ENCODE measurements at regions not wholly inside any gene's neighbourhood (a gene's known extent, or its start where the extent isn't known, plus 50 kb on each side); places are given as distances from the start of the nearest gene placed in this dataset.

DNA sequence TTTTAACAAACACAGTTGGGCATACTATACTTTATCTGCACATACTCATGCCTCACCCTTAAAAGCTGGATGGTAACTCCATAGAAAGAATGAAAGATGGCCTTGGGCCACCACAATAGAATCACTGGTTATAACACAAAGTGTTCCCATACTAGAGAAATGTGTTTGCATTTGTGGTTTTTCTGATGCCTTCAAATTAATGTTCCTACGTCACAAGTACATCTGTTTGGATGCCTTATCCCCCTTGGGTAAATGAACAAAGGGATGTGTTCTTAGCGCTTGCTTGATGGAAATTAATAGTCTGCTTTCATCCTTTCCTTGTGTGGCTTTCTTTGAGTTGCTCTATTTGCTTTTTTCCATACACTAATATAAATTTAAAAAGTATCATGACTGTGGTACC lies 291.1 kb upstream of the PDE4D start:
- DNase-seq (ENCODE audit: low spot score) = no peak

DNA sequence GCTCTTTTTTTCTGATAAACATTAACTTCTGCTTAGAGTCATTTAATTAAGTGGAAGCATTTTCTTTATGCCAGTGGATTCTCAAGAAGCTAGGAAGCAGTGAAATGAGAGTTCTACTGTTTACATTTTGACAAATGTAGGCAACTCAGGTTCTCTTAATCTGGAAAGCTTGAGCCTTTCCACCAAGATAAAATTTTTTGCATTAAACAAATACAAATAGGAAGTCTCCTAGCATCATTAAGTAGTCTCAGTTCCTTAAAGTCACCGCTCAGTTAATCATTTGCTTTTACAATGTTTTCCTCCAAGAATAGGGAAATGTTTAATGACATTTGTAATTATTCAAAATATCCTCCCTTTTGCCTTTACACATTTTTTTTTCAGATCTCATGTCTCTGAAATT lies 290.4 kb upstream of the PDE4D start:
- no peak for DNase-seq (ENCODE audit: low spot score)

- DNase-seq (ENCODE audit: low spot score) = no peak
Observed at GRCh38 chr5:60178101-60178500, 284.6 kb upstream of the PDE4D start.

GRCh38 chr5:60177596-60177995 lies 284.1 kb upstream of the PDE4D start:
- DNase-seq (ENCODE audit: low spot score) = no peak

DNA sequence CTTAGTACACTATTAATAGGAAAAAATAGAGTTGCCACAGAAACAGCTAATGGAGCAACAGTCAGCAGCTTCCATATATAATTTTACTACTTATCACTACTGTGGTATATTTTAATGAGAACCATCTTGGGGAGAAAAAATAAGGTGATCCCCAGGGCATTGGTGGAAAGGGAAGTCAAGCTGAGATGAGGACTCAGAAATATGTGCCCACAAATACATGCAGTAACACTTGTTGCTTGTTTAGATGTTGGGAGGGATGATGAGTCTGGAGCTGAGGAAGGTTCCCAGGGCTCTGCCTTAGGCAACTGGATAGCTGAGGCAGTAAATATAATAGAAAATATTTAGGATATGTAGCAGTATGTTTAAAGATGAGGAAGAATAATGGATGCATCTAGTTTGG lies 280.1 kb upstream of the PDE4D start:
- no peak for DNase-seq (ENCODE audit: low spot score)

DNA sequence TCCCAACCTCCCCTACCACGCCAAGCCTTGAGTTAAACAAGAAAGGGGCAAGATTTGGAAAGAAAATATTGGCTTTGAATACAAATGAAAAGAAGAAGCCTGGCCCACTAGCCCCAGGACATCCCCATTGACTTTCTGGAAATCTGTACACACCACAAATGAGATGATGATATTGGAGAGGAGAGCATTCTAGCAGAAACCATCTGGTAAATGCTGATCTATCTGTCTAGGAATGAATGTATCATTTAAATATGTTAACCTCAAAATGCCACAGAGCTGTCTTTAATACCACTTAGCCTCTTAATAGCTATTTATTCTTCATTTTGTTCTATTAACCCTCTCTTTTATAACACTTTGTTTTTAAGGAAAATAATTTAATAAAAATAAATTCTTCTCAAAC lies 270.2 kb upstream of the PDE4D start:
- no peak for DNase-seq (ENCODE audit: low spot score)

DNA sequence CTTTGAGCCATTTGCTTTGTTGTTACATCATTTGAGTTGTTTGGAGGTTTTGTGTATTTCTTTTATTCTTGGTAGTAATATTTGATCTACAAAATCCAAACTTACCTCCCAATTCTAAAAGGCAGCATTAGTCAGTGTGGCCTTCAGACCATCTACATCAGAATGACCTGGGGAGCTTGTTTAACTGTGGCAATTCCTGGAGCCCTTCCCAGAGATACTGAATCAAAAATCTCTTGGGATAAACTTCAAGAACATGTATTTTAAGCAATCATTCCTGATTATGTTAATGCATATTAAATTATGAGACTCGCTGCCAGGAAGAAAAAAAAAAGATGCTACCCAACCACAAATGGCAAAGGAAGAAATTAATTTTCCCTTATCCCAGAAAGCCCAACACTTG lies 268.9 kb upstream of the PDE4D start:
- DNase-seq (ENCODE audit: low spot score) = no peak

- peak; percentile 29 for DNase-seq (ENCODE audit: low spot score)
Observed at GRCh38 chr5:60161340-60161934, 267.9 kb upstream of the PDE4D start.

DNA sequence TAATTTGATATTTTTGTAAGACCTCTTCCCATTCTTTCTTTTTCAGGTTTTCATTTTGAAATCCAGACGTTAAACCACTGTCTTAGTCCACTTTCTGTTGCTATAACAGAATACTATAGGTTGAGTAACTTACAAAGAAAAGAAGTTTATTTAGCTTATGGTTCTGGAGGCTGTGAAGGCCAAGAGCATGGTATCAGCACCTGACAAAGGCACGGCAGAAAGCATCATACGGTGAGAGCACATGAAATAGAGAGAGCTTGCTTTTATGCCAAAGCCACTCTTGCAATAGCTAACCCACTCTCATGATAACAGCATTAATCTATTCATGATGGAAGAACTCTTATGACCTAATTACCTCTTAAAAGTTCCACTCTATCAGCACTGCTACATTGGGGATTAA lies 255.6 kb upstream of the PDE4D start:
- DNase-seq (ENCODE audit: low spot score) = no peak

- no peak for DNase-seq (ENCODE audit: low spot score)
Observed at GRCh38 chr5:60148366-60148765, 254.8 kb upstream of the PDE4D start.

DNA sequence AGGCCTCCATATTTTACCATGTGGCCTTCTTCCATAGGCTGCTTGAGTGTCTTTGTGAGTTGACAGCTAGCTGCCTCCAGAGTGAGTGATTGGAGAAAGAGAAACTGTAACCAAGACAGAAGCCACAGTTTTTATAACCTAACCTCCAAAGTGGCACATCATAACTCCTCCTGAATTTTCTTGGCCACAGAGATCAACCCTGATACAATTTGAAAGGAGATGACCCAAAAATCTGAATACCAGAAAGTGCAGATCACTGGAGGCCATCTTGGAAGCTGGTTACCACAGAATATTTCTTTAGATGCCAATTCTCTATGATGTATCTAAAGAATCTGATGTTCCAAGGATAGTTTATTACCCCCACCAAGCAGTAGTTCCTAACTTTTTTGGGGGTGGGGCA lies 254.3 kb upstream of the PDE4D start:
- no peak for DNase-seq (ENCODE audit: low spot score)

DNA sequence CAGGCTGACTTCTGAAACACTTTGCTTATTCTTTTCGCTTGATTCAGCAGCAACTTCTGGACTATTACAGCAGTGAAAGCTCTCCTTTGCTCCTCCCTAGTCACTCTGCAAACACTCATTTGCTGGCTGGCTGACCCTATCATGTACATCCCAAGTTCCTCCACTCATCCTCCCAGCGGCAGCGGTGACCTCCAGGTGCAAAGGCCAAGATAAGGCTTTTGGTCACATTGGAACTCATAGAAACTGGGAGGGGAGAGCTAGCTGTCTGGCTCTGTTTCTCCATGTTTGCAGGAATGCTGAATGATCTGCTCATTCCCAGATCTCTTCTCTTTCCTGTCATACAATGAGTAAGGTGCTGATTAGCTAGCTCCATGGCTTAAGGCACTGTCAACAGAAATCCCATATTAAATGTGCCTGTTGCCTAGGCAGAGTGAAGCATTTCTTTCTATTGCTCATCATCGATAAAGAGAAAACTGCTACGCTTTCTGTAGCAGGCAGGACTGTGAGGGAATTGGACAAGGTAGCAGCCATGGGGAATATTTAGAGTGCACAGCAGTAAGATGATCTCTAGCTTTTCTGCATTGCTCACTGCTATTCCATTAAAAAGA lies 250.5 kb upstream of the PDE4D start:
- DNase-seq (ENCODE audit: low spot score) = no peak

- DNase-seq (ENCODE audit: low spot score) = no peak
Observed at GRCh38 chr5:60141119-60141518, 247.6 kb upstream of the PDE4D start.

DNA sequence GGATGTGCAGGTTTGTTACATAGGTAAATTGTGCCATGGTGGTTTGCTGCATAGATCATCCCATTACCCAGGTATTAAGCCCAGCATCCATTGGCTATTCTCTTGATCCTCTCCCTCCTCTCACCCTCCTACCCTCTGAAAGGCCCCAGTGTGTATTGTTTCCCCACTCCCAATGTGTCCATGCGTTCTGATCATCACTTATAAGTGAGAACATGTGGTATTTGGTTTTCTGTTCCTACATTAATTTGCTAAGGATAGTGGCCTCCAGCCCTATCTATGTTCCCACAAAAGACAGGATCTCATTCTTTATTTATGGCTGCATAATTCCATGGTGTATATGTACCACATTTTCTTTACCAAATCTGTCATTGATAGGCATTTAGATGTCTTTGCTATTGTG lies 243.3 kb upstream of the PDE4D start:
- DNase-seq (ENCODE audit: low spot score) = no peak

- no peak for DNase-seq (ENCODE audit: low spot score)
Observed at GRCh38 chr5:60131504-60131903, 238.0 kb upstream of the PDE4D start.

GRCh38 chr5:60125636-60126035 lies 232.1 kb upstream of the PDE4D start:
- no peak for DNase-seq (ENCODE audit: low spot score)

- no peak for DNase-seq (ENCODE audit: low spot score)
Observed at GRCh38 chr5:60102961-60103693, 209.6 kb upstream of the PDE4D start.

DNA sequence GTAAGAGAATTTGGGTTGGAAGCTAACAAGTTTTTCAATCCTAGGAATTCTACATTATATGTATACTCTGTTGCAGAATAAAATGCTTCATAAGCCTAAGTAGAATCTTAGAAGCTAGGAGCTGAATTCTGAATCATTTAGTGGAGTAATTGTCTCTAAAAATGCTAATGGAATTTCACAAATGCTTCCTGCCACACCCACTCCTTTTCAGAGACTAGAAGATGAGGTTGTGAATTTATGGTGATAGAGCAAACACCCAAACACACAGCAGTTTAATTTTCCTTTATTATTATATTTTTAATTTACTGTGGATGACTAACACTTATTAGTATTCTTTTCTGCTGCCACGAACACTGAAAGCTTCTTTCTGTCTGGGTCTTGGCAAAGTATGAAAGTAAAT lies 208.0 kb upstream of the PDE4D start:
- DNase-seq (ENCODE audit: low spot score) = no peak

DNA sequence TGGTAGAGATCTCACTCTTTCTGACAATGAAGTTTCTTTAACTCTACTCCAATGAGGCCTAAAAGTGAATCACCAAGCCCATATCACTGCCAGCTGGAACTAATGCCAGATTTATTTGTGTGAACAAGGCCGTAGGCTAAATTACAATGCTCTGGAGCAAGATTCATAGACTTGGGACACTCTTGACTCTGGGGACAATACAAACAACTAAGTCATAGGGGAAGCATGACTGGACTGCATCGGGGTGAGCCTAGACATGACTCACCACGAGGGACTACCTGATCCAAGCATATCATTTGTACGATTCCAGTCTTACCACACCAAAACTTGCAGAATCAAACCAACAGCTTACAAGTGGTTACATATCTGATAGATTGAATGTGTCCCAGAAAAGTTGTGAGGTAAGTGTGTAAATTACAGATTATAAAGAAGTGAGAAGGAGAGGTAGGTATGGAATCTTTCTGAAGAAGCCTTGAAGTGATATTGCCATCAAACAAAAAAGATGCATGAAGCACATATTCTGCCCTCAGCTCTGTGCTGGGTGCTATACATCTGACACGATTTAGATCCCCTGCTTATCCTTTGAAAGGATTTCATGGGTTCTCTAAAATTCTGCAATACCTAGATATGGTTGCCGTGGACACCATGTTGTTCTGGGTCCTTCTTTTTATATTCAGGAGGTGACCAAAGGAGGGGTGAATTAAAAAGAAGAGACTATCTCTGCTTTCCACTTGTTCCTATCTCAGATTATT lies 199.3 kb upstream of the PDE4D start:
- no peak for DNase-seq (ENCODE audit: low spot score)

DNA sequence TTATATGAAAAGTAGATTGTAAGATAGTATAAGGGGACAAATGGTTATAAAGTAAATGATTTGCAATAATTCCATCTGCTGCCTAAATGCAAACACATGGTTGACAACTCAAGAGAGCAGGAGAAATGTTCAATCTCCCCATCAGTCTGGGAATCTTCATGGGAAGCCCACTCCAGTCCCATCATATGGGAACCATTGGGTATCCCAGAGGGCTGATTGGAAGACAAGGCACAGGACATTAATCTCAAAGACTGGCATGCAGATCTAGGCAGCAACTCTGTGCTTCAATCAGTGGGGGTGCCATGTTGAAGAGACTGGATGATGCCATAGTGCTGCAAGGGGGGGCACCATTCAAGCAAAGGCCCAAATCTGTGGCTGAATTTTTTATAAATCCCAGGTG lies 193.1 kb upstream of the PDE4D start:
- DNase-seq (ENCODE audit: low spot score) = no peak

- DNase-seq (ENCODE audit: low spot score) = no peak
Observed at GRCh38 chr5:60084226-60084625, 190.7 kb upstream of the PDE4D start.

DNA sequence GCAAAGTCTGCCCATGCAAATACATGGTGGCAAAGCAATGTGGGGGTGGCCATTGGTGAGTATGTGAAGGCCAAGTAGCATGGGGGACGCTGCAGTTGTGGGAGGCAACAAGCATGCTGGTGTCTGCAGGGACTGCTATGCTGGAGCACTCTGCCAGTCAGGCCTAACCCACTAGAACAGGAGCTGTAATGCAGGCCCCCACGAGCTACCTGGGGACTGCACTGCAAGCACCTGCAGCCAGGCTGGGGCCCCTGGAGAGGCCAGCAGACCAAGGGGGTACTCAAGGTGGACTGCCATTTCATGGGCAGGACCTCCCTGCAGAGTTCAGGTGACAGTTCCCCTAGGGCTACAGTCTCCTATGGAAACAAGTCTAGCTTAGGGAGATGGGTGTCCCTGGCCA lies 183.8 kb upstream of the PDE4D start:
- DNase-seq (ENCODE audit: low spot score) = no peak

GRCh38 chr5:60076746-60077145 lies 183.2 kb upstream of the PDE4D start:
- no peak for DNase-seq (ENCODE audit: low spot score)

Measured in D341Med (cell line).